Activated naive CD4-positive, alpha-beta T cell treated with anti-CD3 and anti-CD28 coated beads, Interleukin-2, amount 10 ng/mL, durations not matched to agents 7 days and 5 days (primary cell): ENCODE measurements at regions not wholly inside any gene's neighbourhood (a gene's known extent, or its start where the extent isn't known, plus 50 kb on each side); places are given as distances from the start of the nearest gene placed in this dataset.
A peak's percentile ranks its signal among the peaks of the same experiment; 100 is the strongest.

Source experiments
- CTCF ChIA-PET: fragments of 350-600 bp; sonication (Branson Sonifier 250); formaldehyde crosslinking; loops from one replicate; lab custom pipeline; 2021; ENCODE audit warnings: antibody characterized with exemption; lab: Charles Lee
- DNase-seq: peaks from one replicate; pipeline ENCODE4 v3.0.0-alpha.2; 2020
- H3K27ac Mint-ChIP-seq: one replicate; pipeline ENCODE4 v1.8.0; 2021; ENCODE audit warnings: mild to moderate bottlenecking, moderate library complexity, mixed read lengths
- H3K27me3 Mint-ChIP-seq: one replicate; pipeline ENCODE4 v1.8.0; 2021; ENCODE audit warnings: mild to moderate bottlenecking, mixed read lengths
- H3K36me3 Mint-ChIP-seq: one replicate; pipeline ENCODE4 v1.8.0; 2021; ENCODE audit warnings: mixed read lengths
- H3K4me1 Mint-ChIP-seq: one replicate; pipeline ENCODE4 v1.8.0; 2021; ENCODE audit warnings: mixed read lengths
- H3K4me3 Mint-ChIP-seq: one replicate; pipeline ENCODE4 v1.8.0; 2021; ENCODE audit warnings: mild to moderate bottlenecking, moderate library complexity, mixed read lengths
- H3K9me3 Mint-ChIP-seq: one replicate; pipeline ENCODE4 v1.8.0; 2021; ENCODE audit warnings: mixed read lengths

- H3K4me3 Mint-ChIP-seq: no peak overlapping the region
- H3K9me3 Mint-ChIP-seq: no peaks in the 10 kb centered on the region
- CTCF ChIA-PET: no interaction called here
- no peak overlapping the region for H3K27ac Mint-ChIP-seq
- H3K4me1 Mint-ChIP-seq: no peaks in the 10 kb centered on the region
- H3K36me3 Mint-ChIP-seq: no peaks in the 10 kb centered on the region
- H3K27me3 Mint-ChIP-seq: no peaks in the 10 kb centered on the region
- DNase-seq: no peak
Observed at GRCh38 chr11:70542406-70542805, 144.1 kb downstream of the CTTN start.

DNA sequence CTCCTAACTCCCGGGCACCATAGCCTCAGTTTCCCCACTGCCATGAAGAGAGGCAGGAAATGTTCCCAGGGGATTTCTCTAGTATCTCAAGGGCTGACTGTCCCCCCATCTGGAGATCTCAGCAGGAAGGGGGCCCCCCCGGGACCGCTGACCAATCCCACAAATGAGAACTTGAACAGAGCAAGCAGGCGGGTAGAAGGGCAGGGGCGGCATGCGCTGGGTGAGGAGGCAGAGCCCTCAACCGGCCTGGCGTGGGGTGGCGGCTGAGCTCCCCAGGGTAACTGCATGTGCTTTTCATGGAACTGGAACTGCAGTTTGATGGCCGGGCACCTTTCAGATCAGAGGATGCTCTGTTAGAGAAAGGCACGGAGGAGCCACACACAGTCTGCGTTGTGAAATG, 144.5 kb downstream of the CTTN start:
- Mint-ChIP-seq H3K27ac (no peak overlapping the region), H3K9me3 (no peaks in the 10 kb centered on the region), H3K4me3 (no peak overlapping the region), H3K4me1 (no peaks in the 10 kb centered on the region), H3K27me3 (no peaks in the 10 kb centered on the region), H3K36me3 (no peaks in the 10 kb centered on the region)
- DNase-seq: no peak
- CTCF ChIA-PET: no interaction called here

DNA sequence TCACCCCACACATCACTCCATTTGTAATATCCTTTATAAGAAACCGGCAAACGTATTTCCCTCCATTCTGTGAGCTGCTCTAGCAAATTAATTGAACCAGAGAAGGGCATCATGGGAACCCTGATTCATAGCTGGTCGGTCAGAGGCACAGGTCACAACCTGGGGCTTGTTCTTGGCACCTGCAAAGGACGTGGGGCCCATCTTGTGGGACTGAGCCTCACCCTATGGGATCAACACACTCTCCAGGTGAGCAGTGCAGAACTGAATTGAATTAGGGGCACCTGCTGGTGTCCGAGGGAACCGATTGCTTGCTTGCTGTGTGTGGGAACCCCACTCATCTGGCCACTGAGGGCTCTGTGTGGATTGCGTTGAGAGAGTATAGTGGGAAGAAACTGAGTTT, 145.3 kb downstream of the CTTN start:
- no peak for DNase-seq
- no peak overlapping the region for H3K4me3 Mint-ChIP-seq
- H3K27me3 Mint-ChIP-seq: no peaks in the 10 kb centered on the region
- no peak overlapping the region for H3K27ac Mint-ChIP-seq
- CTCF ChIA-PET: no interaction called here
- no peaks in the 10 kb centered on the region for H3K9me3 Mint-ChIP-seq
- no peaks in the 10 kb centered on the region for H3K4me1 Mint-ChIP-seq
- no peaks in the 10 kb centered on the region for H3K36me3 Mint-ChIP-seq

- no peaks in the 10 kb centered on the region for H3K9me3 Mint-ChIP-seq
- H3K27me3 Mint-ChIP-seq: no peaks in the 10 kb centered on the region
- no peak overlapping the region for H3K27ac Mint-ChIP-seq
- no peak for DNase-seq
- H3K36me3 Mint-ChIP-seq: no peaks in the 10 kb centered on the region
- CTCF ChIA-PET: no interaction called here
- no peak overlapping the region for H3K4me3 Mint-ChIP-seq
- H3K4me1 Mint-ChIP-seq: no peaks in the 10 kb centered on the region
Observed at GRCh38 chr11:70544067-70544773, 145.9 kb downstream of the CTTN start.

- H3K4me1 Mint-ChIP-seq: no peaks in the 10 kb centered on the region
- no peaks in the 10 kb centered on the region for H3K36me3 Mint-ChIP-seq
- no peak for DNase-seq
- H3K9me3 Mint-ChIP-seq: no peaks in the 10 kb centered on the region
- H3K27me3 Mint-ChIP-seq: no peaks in the 10 kb centered on the region
- CTCF ChIA-PET: no interaction called here
- no peak overlapping the region for H3K27ac Mint-ChIP-seq
- H3K4me3 Mint-ChIP-seq: no peak overlapping the region
Observed at GRCh38 chr11:70544774-70545609, 146.7 kb downstream of the CTTN start.

DNA sequence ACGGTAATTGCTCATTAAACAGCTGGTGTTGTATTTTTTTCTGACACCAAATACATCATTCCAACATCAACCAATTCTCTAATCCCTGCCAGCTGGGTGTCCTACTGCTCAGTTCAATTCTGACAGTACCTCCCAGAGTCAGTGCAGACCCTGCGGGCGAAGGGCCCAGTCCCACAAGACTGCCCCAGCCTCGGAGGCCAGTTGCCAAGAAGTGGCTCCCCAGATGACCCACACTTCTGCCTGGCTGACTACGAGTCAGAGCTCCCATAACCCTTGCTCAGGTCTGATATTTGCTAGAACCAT, 147.2 kb downstream of the CTTN start:
- Mint-ChIP-seq H3K9me3 (no peaks in the 10 kb centered on the region), H3K4me3 (no peak overlapping the region), H3K4me1 (no peaks in the 10 kb centered on the region), H3K27ac (peak overlapping the region; percentile 5), H3K27me3 (no peaks in the 10 kb centered on the region), H3K36me3 (no peaks in the 10 kb centered on the region)
- no peak for DNase-seq
- CTCF ChIA-PET: no interaction called here

- Mint-ChIP-seq H3K27ac (no peak overlapping the region), H3K9me3 (no peaks in the 10 kb centered on the region), H3K27me3 (no peaks in the 10 kb centered on the region), H3K4me1 (no peaks in the 10 kb centered on the region), H3K36me3 (no peaks in the 10 kb centered on the region), H3K4me3 (no peak overlapping the region)
- CTCF ChIA-PET: no interaction called here
- DNase-seq: no peak
Observed at GRCh38 chr11:70546191-70546940, 148.0 kb downstream of the CTTN start.

- no peaks in the 10 kb centered on the region for H3K9me3 Mint-ChIP-seq
- H3K27me3 Mint-ChIP-seq: no peaks in the 10 kb centered on the region
- H3K27ac Mint-ChIP-seq: no peak overlapping the region
- H3K36me3 Mint-ChIP-seq: no peaks in the 10 kb centered on the region
- H3K4me3 Mint-ChIP-seq: no peak overlapping the region
- no peak for DNase-seq
- CTCF ChIA-PET: no interaction called here
- H3K4me1 Mint-ChIP-seq: no peaks in the 10 kb centered on the region
Observed at GRCh38 chr11:70547386-70547785, 149.1 kb downstream of the CTTN start.

DNA sequence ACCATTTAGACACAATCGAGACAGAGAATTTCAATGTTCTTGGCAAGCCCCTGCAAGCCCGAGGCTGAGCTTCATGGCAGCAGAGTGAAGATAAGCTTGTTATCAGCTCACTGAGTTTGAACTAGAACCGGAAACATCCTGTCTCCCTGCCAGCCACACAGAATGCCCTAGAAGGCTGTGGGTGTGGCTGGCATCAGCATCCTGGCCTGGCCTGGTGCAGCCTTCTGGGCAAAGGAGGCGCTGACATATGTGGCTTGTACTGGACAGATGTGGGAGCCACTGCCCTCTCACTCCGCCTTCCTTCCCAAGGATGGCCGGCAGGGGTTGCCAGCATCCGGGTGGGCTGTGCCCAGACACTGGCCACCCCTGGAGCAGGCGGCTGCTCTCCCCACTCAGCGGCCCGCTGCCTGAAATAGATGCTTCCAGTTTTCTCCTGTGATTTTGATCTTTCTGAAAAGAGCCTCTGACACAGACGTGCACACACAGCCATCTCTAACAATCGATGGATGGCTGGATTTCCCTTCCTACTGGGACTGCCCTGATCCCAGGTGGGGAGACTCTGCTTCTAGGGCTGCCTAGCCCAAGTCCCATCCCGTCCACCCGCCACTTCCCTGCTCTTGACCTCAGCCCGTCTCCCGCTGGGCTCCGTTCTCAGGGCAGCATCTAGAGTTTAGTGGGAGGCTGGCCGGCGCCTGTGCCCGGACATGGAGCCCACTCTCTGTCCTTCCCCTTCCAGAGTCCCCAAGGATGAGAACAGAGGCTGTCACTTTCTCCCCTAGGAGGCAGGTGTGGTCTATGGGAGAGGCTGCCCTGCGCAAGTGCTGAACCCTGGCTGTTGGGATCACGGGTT, 149.7 kb downstream of the CTTN start:
- no peak for DNase-seq
- Mint-ChIP-seq H3K27me3 (no peaks in the 10 kb centered on the region), H3K4me3 (no peak overlapping the region), H3K36me3 (no peaks in the 10 kb centered on the region), H3K4me1 (no peaks in the 10 kb centered on the region), H3K9me3 (no peaks in the 10 kb centered on the region), H3K27ac (no peak overlapping the region)
- CTCF ChIA-PET: no interaction called here

- Mint-ChIP-seq H3K4me3 (no peak overlapping the region), H3K36me3 (no peaks in the 10 kb centered on the region), H3K4me1 (no peaks in the 10 kb centered on the region), H3K9me3 (no peaks in the 10 kb centered on the region), H3K27me3 (no peaks in the 10 kb centered on the region), H3K27ac (no peak overlapping the region)
- DNase-seq: no peak
- CTCF ChIA-PET: no interaction called here
Observed at GRCh38 chr11:70548976-70549375, 150.6 kb downstream of the CTTN start.

GRCh38 chr11:70549386-70549785, 151.1 kb downstream of the CTTN start:
- Mint-ChIP-seq H3K27ac (no peak overlapping the region), H3K4me3 (no peak overlapping the region), H3K27me3 (no peaks in the 10 kb centered on the region), H3K36me3 (no peaks in the 10 kb centered on the region), H3K9me3 (no peaks in the 10 kb centered on the region), H3K4me1 (no peaks in the 10 kb centered on the region)
- DNase-seq: no peak
- CTCF ChIA-PET: no interaction called here

DNA sequence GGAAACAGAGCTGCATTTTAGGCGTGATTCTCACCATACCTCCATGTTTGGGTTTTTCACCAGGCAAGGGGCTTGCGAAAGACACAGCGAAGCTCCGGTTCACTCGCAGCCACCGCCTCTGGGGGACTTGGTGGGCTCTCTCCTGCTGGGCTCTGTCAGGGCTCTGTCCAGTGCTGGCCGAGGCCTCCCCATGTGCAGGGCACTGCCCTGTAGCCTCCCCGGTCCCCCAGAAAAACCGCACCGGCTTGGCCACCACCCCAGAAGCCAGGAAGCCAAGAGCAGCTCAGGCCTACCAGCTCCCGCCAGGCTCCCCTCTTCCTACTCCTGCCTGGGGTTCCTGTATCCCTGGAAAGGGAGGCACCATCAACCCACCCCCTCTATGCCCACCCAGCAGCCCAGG, 151.5 kb downstream of the CTTN start:
- H3K27ac Mint-ChIP-seq: no peak overlapping the region
- no peak overlapping the region for H3K4me3 Mint-ChIP-seq
- H3K36me3 Mint-ChIP-seq: no peaks in the 10 kb centered on the region
- no peak for DNase-seq
- H3K4me1 Mint-ChIP-seq: no peaks in the 10 kb centered on the region
- CTCF ChIA-PET: no interaction called here
- no peaks in the 10 kb centered on the region for H3K9me3 Mint-ChIP-seq
- H3K27me3 Mint-ChIP-seq: no peaks in the 10 kb centered on the region

DNA sequence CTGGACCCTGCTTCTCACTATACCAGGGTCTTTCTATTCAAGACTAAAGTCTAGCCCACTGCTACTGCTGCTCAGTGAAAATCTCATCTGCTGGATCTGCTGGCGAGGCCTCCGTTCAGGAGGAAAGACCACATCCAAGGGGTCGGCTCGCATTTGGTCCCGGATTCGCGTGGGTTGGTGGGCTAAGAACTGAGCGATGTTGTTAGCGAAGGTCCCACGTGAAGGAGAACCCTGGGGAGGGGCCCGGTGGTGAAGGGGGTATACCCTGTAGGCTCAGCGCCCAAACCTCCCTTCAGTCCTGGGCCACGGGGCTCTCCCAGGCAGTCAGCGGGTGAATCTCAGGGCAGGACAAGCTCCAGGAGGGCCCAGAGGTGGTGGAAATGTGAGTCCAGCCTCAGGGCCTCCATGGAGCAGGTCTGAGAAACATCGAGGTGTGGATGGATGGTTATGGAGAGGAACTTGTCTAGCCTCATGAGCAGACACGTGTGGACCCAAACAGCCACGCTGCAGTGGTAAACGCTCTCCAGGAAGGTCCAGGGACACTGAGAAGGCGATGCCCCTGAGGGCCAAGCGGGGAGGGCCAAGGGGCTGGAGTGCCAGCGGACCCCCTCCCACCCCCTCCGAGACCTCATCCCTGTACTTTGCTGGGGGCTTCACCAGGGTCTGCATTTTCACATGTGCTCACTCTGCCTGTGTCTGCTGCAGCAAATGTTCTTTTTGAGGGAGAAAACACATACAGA, 152.3 kb downstream of the CTTN start:
- CTCF ChIA-PET: no interaction called here
- Mint-ChIP-seq H3K27ac (no peak overlapping the region), H3K4me3 (no peak overlapping the region), H3K4me1 (no peaks in the 10 kb centered on the region), H3K9me3 (no peaks in the 10 kb centered on the region), H3K27me3 (no peaks in the 10 kb centered on the region), H3K36me3 (no peaks in the 10 kb centered on the region)
- no peak for DNase-seq
